ENCODE measurements at regions not wholly inside any gene's neighbourhood (a gene's known extent, or its start where the extent isn't known, plus 50 kb on each side); places are given as distances from the start of the nearest gene placed in this dataset.

DNA sequence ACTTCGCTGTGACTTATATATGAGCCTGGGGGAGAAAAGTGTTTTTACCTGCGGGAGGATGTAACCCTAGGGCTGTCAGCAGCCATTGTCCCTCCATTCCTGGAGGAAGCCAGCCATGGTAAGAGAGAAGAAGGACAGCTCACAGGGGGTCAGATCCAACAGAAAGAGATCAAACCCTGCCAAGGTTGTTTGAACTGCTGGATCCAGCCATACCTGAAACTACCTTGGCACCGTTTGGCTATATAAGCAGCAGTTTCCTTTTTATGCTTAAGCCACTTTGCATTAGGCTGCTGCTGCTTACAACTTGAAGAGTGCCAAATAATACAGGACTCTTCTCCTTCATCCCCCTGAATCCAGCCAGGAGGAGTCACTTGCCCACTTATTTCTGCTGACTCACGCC lies 205.5 kb downstream of the PHETA1 start:
- no peak for TF ChIP-seq NRF1 (IDR thresholded peaks at IDR 0.05; ENCODE audit: low read depth, low read length)
- TF ChIP-seq, protein P1, sequence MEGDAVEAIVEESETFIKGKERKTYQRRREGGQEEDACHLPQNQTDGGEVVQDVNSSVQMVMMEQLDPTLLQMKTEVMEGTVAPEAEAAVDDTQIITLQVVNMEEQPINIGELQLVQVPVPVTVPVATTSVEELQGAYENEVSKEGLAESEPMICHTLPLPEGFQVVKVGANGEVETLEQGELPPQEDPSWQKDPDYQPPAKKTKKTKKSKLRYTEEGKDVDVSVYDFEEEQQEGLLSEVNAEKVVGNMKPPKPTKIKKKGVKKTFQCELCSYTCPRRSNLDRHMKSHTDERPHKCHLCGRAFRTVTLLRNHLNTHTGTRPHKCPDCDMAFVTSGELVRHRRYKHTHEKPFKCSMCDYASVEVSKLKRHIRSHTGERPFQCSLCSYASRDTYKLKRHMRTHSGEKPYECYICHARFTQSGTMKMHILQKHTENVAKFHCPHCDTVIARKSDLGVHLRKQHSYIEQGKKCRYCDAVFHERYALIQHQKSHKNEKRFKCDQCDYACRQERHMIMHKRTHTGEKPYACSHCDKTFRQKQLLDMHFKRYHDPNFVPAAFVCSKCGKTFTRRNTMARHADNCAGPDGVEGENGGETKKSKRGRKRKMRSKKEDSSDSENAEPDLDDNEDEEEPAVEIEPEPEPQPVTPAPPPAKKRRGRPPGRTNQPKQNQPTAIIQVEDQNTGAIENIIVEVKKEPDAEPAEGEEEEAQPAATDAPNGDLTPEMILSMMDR (IDR thresholded peaks at IDR 0.05; ENCODE audit: control extremely low read depth in 1 of 3, insufficient read depth in 1 of 3, low read depth in 1 of 3, low read length in 3 of 3) = no peak
- TF ChIP-seq EZH2 (IDR thresholded peaks at IDR 0.05; ENCODE audit: low read depth, low read length, severe bottlenecking) = no peak
- TF ChIP-seq BRCA1 (IDR thresholded peaks at IDR 0.05; ENCODE audit: low read depth, low read length) = no peak
